A549 (cell line): ENCODE measurements at regions not wholly inside any gene's neighbourhood (a gene's known extent, or its start where the extent isn't known, plus 50 kb on each side); places are given as distances from the start of the nearest gene placed in this dataset.

Experiments used
- ATAC-seq, 2 experiments: fragments of 200-7000 bp in 1 of 2; fragments of >200 bp in 1 of 2; cut with Nextera tagmentation in 1 of 2; cut with Tn5 transposase in 1 of 2; 3 replicates each; pipeline versions ENCODE4 v1.8.0 to v1.9.1; 2018 to 2020; ENCODE audit warnings: mild to moderate bottlenecking in 1 of 2, moderate library complexity in 1 of 2
- CTCF ChIA-PET: fragments of 300-600 bp; sonication (Branson Sonifier 250); formaldehyde crosslinking; extraction: SDS; loops from one replicate; lab custom pipeline; 2021; ENCODE audit warnings: antibody characterized with exemption, inconsistent platforms; lab: Yijun Ruan, JAX
- POLR2A ChIA-PET: fragments of 350-600 bp; formaldehyde crosslinking; extraction: SDS; loops from one replicate; lab custom pipeline; 2021; ENCODE audit warnings: antibody characterized with exemption, inconsistent platforms; lab: Yijun Ruan, JAX
- DNase-seq, 2 experiments: peaks; one replicate each; pipeline versions ENCODE4 v3.0.0 to v3.0.0-alpha.2; 2011 to 2016; ENCODE audit warnings: low read depth in 1 of 2, low spot score in 1 of 2
- FAIRE-seq: peaks from 2 replicates; lab custom pipeline; 2011; peaks lifted over from hg19 to GRCh38; lab: Jason Lieb, UNC
- H3K27ac ChIP-seq, 2 experiments: fragments of >200 bp; sonication (Bioruptor Twin); formaldehyde crosslinking; 3 replicates each; pipeline ENCODE4 v1.5.1; 2016 to 2017
- H3K4me1 ChIP-seq: fragments of >200 bp; sonication (Bioruptor Twin); formaldehyde crosslinking; 3 replicates; pipeline ENCODE4 v1.6.1; 2016
- H3K4me2 ChIP-seq: fragments of >200 bp; sonication (Bioruptor Twin); formaldehyde crosslinking; 3 replicates; pipeline ENCODE4 v1.6.1; 2016
- H3K4me3 ChIP-seq: fragments of >200 bp; sonication (Bioruptor Twin); formaldehyde crosslinking; 3 replicates; pipeline ENCODE4 v1.5.1; 2016
- H3K9me3 ChIP-seq: fragments of >200 bp; sonication (Bioruptor Twin); formaldehyde crosslinking; 3 replicates; pipeline ENCODE4 v1.6.1; 2016
- BHLHE40 ChIP-seq: IDR thresholded peaks from 2 replicates; pipeline ENCODE4 v1.6.1; 2012; ENCODE audit warnings: low read depth, low read length, inconsistent platforms
- CBX8 ChIP-seq: fragments of 200-600 bp; sonication (generic); IDR thresholded peaks from 2 replicates; pipeline ENCODE4 v1.6.1; 2016
- CEBPB ChIP-seq, 2 experiments: fragments of >200 bp in 1 of 2; sonication (Bioruptor Twin) in 1 of 2; formaldehyde crosslinking in 1 of 2; IDR thresholded peaks; 2 replicates each; pipeline ENCODE4 v1.6.1; 2012 to 2016
- CHD2 ChIP-seq: fragments of 150-350 bp; IDR thresholded peaks from 2 replicates; pipeline ENCODE4 v1.6.1; 2014; ENCODE audit warnings: low read length; ENCODE audit not compliant: partially characterized antibody
- CHD4 ChIP-seq: fragments of 200-600 bp; sonication (generic); IDR thresholded peaks from 2 replicates; pipeline ENCODE4 v1.6.1; 2016; ENCODE audit warnings: antibody characterized with exemption, mild to moderate bottlenecking, borderline replicate concordance
- EHMT2 ChIP-seq: fragments of 200-600 bp; sonication (generic); IDR thresholded peaks from 2 replicates; pipeline ENCODE4 v1.6.1; 2016; ENCODE audit warnings: antibody characterized with exemption, low read depth, mild to moderate bottlenecking, moderate library complexity
- EP300 ChIP-seq, 2 experiments: fragments of >200 bp; sonication (Bioruptor Twin); formaldehyde crosslinking; IDR thresholded peaks; 2 replicates in 1 of 2; 3 replicates in 1 of 2; pipeline ENCODE4 v1.6.1; 2016 to 2017
- ESRRA ChIP-seq: fragments of 150-350 bp; IDR thresholded peaks from 2 replicates; pipeline ENCODE4 v1.6.1; 2014; ENCODE audit warnings: mild to moderate bottlenecking, low read length, borderline replicate concordance
- FOSL2 ChIP-seq, 2 experiments: fragments of 450-650 bp in 1 of 2; fragments of >200 bp in 1 of 2; sonication (Bioruptor Twin) in 1 of 2; formaldehyde crosslinking; IDR thresholded peaks; 2 replicates each; pipeline versions ENCODE4 v1.5.0 to v1.6.1; 2016 to 2020; ENCODE audit warnings: mild to moderate bottlenecking in 1 of 2, moderate library complexity in 1 of 2
- FOXS1 ChIP-seq: fragments of 250-450 bp; sonication (Bioruptor Pico); IDR thresholded peaks from 2 replicates; pipeline ENCODE4 v1.5.0; 2020; ENCODE audit warnings: mild to moderate bottlenecking, moderate library complexity
- GATA3 ChIP-seq: IDR thresholded peaks from 2 replicates; pipeline ENCODE4 v1.6.1; 2012; ENCODE audit warnings: borderline replicate concordance
- HDAC2 ChIP-seq: fragments of 200-600 bp; sonication (generic); IDR thresholded peaks from 2 replicates; pipeline ENCODE4 v1.6.1; 2016
- HES2 ChIP-seq: fragments of >200 bp; sonication (Bioruptor Twin); formaldehyde crosslinking; IDR thresholded peaks from 2 replicates; pipeline ENCODE4 v1.6.1; 2016
- HMGXB4 ChIP-seq: fragments of 250-450 bp; sonication (Bioruptor Pico); IDR thresholded peaks from 2 replicates; pipeline ENCODE4 v1.5.0; 2021; ENCODE audit warnings: mild to moderate bottlenecking, moderate library complexity, borderline replicate concordance
- HOXA7 ChIP-seq: fragments of 250-450 bp; sonication (Bioruptor Pico); IDR thresholded peaks from 2 replicates; pipeline ENCODE4 v1.5.0; 2020; ENCODE audit warnings: mild to moderate bottlenecking, moderate library complexity
- HOXB13 ChIP-seq: fragments of 250-450 bp; sonication (Bioruptor Pico); IDR thresholded peaks from 2 replicates; pipeline ENCODE4 v1.5.0; 2020; ENCODE audit warnings: low read depth, mild to moderate bottlenecking, moderate library complexity
- MAFK ChIP-seq: fragments of 450-650 bp; IDR thresholded peaks from 2 replicates; pipeline ENCODE4 v1.6.1; 2014; ENCODE audit not compliant: partially characterized antibody
- MAZ ChIP-seq: fragments of 150-350 bp; IDR thresholded peaks from 2 replicates; pipeline ENCODE4 v1.6.1; 2014; ENCODE audit warnings: antibody characterized with exemption, low read depth, low read length, borderline replicate concordance
- NFE2L2 ChIP-seq: fragments of 150-350 bp; conservative IDR thresholded peaks from 2 replicates; pipeline ENCODE4 v1.6.1; 2014; ENCODE audit warnings: low read length
- NR3C1 ChIP-seq: fragments of >200 bp; sonication (Bioruptor Twin); formaldehyde crosslinking; IDR thresholded peaks from 3 replicates; pipeline ENCODE4 v1.6.1; 2017
- POLR2AphosphoS2 ChIP-seq: conservative IDR thresholded peaks from 2 replicates; pipeline ENCODE4 v1.6.1; 2012; ENCODE audit warnings: low read length, improper control_type of control experiment, inconsistent platforms
- RAD21 ChIP-seq, 2 experiments: fragments of >200 bp in 1 of 2; sonication (Bioruptor Twin) in 1 of 2; formaldehyde crosslinking in 1 of 2; IDR thresholded peaks in 1 of 2; conservative IDR thresholded peaks in 1 of 2; 2 replicates in 1 of 2; 3 replicates in 1 of 2; pipeline ENCODE4 v1.6.1; 2012 to 2018; ENCODE audit warnings: inconsistent platforms in 1 of 2
- RCOR1 ChIP-seq: fragments of 150-350 bp; IDR thresholded peaks from 2 replicates; pipeline ENCODE4 v1.6.1; 2014; ENCODE audit warnings: antibody characterized with exemption, low read length, low read depth
- REST ChIP-seq: fragments of 200-600 bp; sonication (generic); IDR thresholded peaks from 2 replicates; pipeline ENCODE4 v1.6.1; 2016; ENCODE audit warnings: antibody characterized with exemption, mild to moderate bottlenecking, moderate library complexity
- RFX5 ChIP-seq: fragments of 450-650 bp; IDR thresholded peaks from 2 replicates; pipeline ENCODE4 v1.7.1; 2014; ENCODE audit warnings: antibody characterized with exemption, mild to moderate bottlenecking, moderate library complexity
- SREBF2 ChIP-seq: fragments of 450-650 bp; IDR thresholded peaks from 2 replicates; pipeline ENCODE4 v1.6.1; 2014; ENCODE audit warnings: mild to moderate bottlenecking, moderate library complexity
- TFCP2L1 ChIP-seq: fragments of 250-450 bp; sonication (Bioruptor Pico); IDR thresholded peaks from 2 replicates; pipeline ENCODE4 v1.5.0; 2021; ENCODE audit warnings: mild to moderate bottlenecking
- ZNF302 ChIP-seq: fragments of 250-450 bp; sonication (Bioruptor Pico); IDR thresholded peaks from 2 replicates; pipeline ENCODE4 v1.9.0; 2021; ENCODE audit warnings: inconsistent platforms, mild to moderate bottlenecking, moderate library complexity
- ZSCAN20 ChIP-seq: fragments of 250-450 bp; sonication (Bioruptor Pico); IDR thresholded peaks from 2 replicates; pipeline ENCODE4 v1.8.0; 2022; ENCODE audit warnings: mild to moderate bottlenecking, moderate library complexity
- WGBS: methylation state at CpG from one replicate; pipeline ENCODE4 v1.1.6; 2017; ENCODE audit errors: missing lambda C conversion rate; 5-methylcytosine and 5-hydroxymethylcytosine counted together

- POLR2A ChIA-PET, result no interaction called here
- FAIRE-seq, result no peak
Measured at GRCh38 chr9:87446527-87446926, 51.1 kb upstream of the DAPK1 start.

GRCh38 chr9:87447547-87448432 is 49.9 kb upstream of the DAPK1 start:
- Histone ChIP-seq H3K9me3 (no peaks in the 10 kb centered on the region), H3K4me3 (no peak overlapping the region), H3K4me1 (no peaks in the 10 kb centered on the region), H3K4me2 (no peak overlapping the region), H3K27ac (no peak overlapping the region)
- 76% methylated on average over 11 of the region's 11 CpGs for WGBS
- ChIA-PET POLR2A (no interaction called here), CTCF (interaction anchor here (0.5 to 0.8 kb wide), 3 partner anchors 11 to 1207 kb away, joined by 3 to 5 read pairs (median 3); no protein-coding TSS in a partner anchor)
- ATAC-seq, result no peak; a peak in 1 of 6 replicates
- DNase-seq, result no peak
- no peak for TF ChIP-seq MAFK
- no peak for TF ChIP-seq MAZ
- TF ChIP-seq EHMT2, result no peak
- TF ChIP-seq GATA3, result no peak
- no peak for TF ChIP-seq RAD21 (conservative IDR thresholded peaks at IDR 0.05 in 1 of 2, IDR thresholded peaks at IDR 0.05 in 1 of 2)
- no peak for TF ChIP-seq HES2
- no peak for TF ChIP-seq POLR2AphosphoS2
- TF ChIP-seq REST, result no peak
- TF ChIP-seq CEBPB (IDR thresholded peaks at IDR 0.05), result no peak
- no peak for TF ChIP-seq NR3C1
- TF ChIP-seq HOXB13 (CRISPR knock-in tag), result no peak
- TF ChIP-seq ESRRA, result no peak
- TF ChIP-seq HOXA7 (CRISPR knock-in tag), result no peak
- TF ChIP-seq RCOR1, result no peak
- no peak for TF ChIP-seq ZSCAN20 (CRISPR knock-in tag)
- TF ChIP-seq NFE2L2, result no peak
- no peak for TF ChIP-seq TFCP2L1
- no peak for TF ChIP-seq HDAC2
- no peak for TF ChIP-seq HMGXB4 (CRISPR knock-in tag)
- TF ChIP-seq CBX8, result no peak
- no peak for FAIRE-seq

More at GRCh38 chr9:87446527-87446926, 51.1 kb upstream of the DAPK1 start:
- WGBS, result 79% methylated on average over 4 of the region's 4 CpGs
- Histone ChIP-seq H3K4me1 (no peaks in the 10 kb centered on the region), H3K9me3 (no peaks in the 10 kb centered on the region), H3K4me3 (no peak overlapping the region), H3K4me2 (no peak overlapping the region)
- CTCF ChIA-PET, result no interaction called here
- ATAC-seq, result no peak
- no peak for DNase-seq
- no peak for TF ChIP-seq CHD4
- TF ChIP-seq ZNF302, result no peak
- no peak for TF ChIP-seq FOSL2 (IDR thresholded peaks at IDR 0.05)
- no peak for TF ChIP-seq FOSL2 (CRISPR knock-in tag; IDR thresholded peaks at IDR 0.05)
- no peak for TF ChIP-seq SREBF2
- no peak for TF ChIP-seq RFX5
- TF ChIP-seq HES2, result no peak
- TF ChIP-seq CHD2, result no peak
- no peak for TF ChIP-seq BHLHE40
- no peak for TF ChIP-seq FOXS1 (CRISPR knock-in tag)
- TF ChIP-seq EP300 (IDR thresholded peaks at IDR 0.05), result no peak
- TF ChIP-seq, all 56 proteins: peak for 0
- H3K27ac ChIP-seq, result no peak overlapping the region
